ENCODE measurements at regions not wholly inside any gene's neighbourhood (a gene's known extent, or its start where the extent isn't known, plus 50 kb on each side); places are given as distances from the start of the nearest gene placed in this dataset.

DNA sequence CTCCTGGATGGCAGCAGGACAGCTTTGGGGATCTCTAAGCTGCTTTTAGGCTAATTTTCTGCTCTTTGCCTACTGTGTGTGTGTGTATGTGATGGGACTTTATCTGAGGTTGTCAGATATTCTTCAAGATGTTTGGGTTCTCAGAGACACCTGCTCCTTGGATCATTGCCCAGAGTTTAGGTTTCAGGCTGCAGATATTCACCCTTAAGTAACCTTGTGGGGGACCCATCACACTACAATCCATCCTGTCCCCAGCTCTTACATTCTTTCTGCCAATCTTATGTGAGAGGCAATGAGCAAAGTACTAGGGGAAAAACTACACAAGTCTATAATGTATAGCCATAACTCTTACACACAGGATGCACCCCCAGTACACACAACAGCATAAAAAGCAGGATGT, 263.0 kb upstream of the ZWINT start:
- H3K27me3 ChIP-seq (ENCODE audit: control insufficient read depth, insufficient read depth, low read length), result no peaks in the 10 kb centered on the region
- no peak overlapping the region for H3K27ac ChIP-seq (ENCODE audit: low read depth, low read length)
- ChIA-PET POLR2A (no interaction called here), CTCF (no interaction called here)
- no peak overlapping the region for H3K4me3 ChIP-seq (ENCODE audit: low read depth, low read length)
- DNase-seq (ENCODE audit: low read depth, low spot score), result no peak
- H3K9me3 ChIP-seq (ENCODE audit: control insufficient read depth, insufficient read depth, low read length), result peaks cover 7% of the 10 kb centered on the region; the same call in 1 of the 2 replicates
- TF ChIP-seq, protein P1, sequence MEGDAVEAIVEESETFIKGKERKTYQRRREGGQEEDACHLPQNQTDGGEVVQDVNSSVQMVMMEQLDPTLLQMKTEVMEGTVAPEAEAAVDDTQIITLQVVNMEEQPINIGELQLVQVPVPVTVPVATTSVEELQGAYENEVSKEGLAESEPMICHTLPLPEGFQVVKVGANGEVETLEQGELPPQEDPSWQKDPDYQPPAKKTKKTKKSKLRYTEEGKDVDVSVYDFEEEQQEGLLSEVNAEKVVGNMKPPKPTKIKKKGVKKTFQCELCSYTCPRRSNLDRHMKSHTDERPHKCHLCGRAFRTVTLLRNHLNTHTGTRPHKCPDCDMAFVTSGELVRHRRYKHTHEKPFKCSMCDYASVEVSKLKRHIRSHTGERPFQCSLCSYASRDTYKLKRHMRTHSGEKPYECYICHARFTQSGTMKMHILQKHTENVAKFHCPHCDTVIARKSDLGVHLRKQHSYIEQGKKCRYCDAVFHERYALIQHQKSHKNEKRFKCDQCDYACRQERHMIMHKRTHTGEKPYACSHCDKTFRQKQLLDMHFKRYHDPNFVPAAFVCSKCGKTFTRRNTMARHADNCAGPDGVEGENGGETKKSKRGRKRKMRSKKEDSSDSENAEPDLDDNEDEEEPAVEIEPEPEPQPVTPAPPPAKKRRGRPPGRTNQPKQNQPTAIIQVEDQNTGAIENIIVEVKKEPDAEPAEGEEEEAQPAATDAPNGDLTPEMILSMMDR (IDR thresholded peaks at IDR 0.05; ENCODE audit: low read depth, low read length), result no peak

DNA sequence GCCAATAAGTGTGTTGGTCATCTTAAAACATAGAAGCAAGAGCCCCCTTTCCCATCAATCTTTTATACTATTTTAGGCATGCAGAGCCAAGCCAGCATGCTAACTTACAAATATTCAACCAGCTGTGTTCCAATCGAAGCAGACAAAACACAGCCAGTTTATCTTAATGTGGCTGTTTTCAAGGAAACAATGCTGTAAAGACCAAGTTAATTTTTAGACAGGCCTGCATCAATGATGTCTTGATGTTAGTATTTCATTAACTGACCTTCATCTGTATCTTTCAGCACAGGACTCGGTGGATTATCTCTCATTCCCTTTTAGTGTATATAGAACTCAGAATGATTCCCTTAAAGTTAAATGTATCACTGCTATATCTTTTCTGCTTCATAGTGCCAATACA, 262.0 kb upstream of the ZWINT start:
- Histone ChIP-seq H3K27me3 (ENCODE audit: control insufficient read depth, insufficient read depth, low read length) (no peaks in the 10 kb centered on the region), H3K27ac (ENCODE audit: low read depth, low read length) (no peak overlapping the region), H3K9me3 (ENCODE audit: control insufficient read depth, insufficient read depth, low read length) (peaks cover 4% of the 10 kb centered on the region; the same call in 1 of the 2 replicates), H3K4me3 (ENCODE audit: low read depth, low read length) (no peak overlapping the region)
- CTCF ChIA-PET, result no interaction called here
- no peak for DNase-seq (ENCODE audit: low read depth, low spot score)
- TF ChIP-seq, protein P1 (IDR thresholded peaks at IDR 0.05; ENCODE audit: low read depth, low read length), result no peak
- POLR2A ChIA-PET, result no interaction called here

DNA sequence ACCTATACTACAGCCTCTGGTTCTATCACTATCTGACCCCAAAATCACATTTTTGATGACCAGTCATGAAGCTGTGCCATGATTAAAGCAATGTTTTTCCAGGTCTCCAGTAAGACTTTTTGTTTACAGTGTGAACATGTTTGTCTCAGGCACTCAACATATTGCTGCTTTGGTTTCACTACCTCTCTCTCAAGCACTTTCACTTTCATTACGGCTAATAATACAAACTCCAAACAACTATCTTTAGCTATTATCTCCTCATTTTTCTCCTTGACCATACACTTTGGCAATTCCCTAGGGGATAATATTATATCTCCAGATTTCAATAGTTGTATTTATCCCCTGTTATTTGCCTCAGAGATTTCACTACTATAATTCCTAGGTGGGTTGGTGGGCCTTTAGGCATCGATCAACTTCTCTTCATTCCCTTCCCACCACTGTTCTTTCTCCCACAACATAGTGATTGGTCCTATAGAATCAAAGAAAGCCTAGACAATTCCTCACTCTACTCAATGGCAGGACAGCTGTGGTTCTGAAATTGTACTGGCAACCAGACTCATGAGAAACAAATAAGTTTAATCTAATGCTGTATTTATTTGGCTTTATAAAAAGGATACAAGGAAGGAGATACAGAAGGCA, 261.4 kb upstream of the ZWINT start:
- Histone ChIP-seq H3K4me3 (ENCODE audit: low read depth, low read length) (no peak overlapping the region), H3K27me3 (ENCODE audit: control insufficient read depth, insufficient read depth, low read length) (no peaks in the 10 kb centered on the region), H3K9me3 (ENCODE audit: control insufficient read depth, insufficient read depth, low read length) (peaks cover 4% of the 10 kb centered on the region; the same call in 1 of the 2 replicates), H3K27ac (ENCODE audit: low read depth, low read length) (no peak overlapping the region)
- POLR2A ChIA-PET, result no interaction called here
- CTCF ChIA-PET, result no interaction called here
- TF ChIP-seq, protein P1 (IDR thresholded peaks at IDR 0.05; ENCODE audit: low read depth, low read length), result no peak
- no peak for DNase-seq (ENCODE audit: low read depth, low spot score)

DNA sequence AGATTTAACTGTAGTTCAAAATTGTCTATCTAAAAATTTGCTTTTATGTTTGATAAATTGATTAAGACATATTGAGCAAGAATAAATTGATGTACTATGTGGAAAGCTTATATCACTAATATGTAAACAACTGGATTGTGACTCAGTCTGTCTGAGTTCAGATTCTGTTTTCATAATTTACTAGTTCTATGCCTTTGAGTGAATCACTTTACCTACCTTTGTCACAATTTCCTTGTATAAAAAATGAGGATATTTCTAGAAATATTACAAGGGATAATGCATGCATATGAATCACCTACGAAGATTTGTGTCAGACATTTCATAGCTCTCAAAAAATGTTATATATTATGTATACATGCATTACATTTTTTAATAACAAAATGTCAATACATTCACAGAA, 245.1 kb upstream of the ZWINT start:
- TF ChIP-seq, protein P1 (IDR thresholded peaks at IDR 0.05; ENCODE audit: low read depth, low read length), result no peak
- POLR2A ChIA-PET, result no interaction called here
- DNase-seq (ENCODE audit: low read depth, low spot score), result no peak
- Histone ChIP-seq H3K27me3 (ENCODE audit: control insufficient read depth, insufficient read depth, low read length) (no peaks in the 10 kb centered on the region), H3K4me3 (ENCODE audit: low read depth, low read length) (no peak overlapping the region), H3K9me3 (ENCODE audit: control insufficient read depth, insufficient read depth, low read length) (peaks cover 6% of the 10 kb centered on the region), H3K27ac (ENCODE audit: low read depth, low read length) (no peak overlapping the region)
- CTCF ChIA-PET, result no interaction called here

DNA sequence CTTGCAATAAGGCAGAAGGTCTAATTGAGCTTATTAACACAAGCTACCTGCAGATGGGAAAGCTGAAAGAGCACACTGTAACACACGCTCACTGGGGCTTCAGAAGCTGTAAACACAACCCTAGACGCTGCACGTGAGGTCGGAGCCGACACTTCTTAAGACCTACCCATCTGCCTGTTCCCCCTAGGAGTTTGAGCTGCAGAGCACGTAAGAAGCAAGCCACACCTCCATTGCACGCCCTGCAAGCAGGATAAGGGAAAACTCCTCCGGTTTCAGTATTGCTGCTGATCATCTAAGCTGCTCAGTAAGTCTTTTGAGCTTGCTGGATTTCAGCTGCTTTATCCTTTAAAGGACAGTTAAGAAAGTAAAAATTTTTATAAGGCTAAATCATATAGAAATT, 244.0 kb upstream of the ZWINT start:
- ChIA-PET POLR2A (no interaction called here), CTCF (no interaction called here)
- Histone ChIP-seq H3K4me3 (ENCODE audit: low read depth, low read length) (no peak overlapping the region), H3K27ac (ENCODE audit: low read depth, low read length) (no peak overlapping the region), H3K9me3 (ENCODE audit: control insufficient read depth, insufficient read depth, low read length) (peaks cover 9% of the 10 kb centered on the region), H3K27me3 (ENCODE audit: control insufficient read depth, insufficient read depth, low read length) (no peaks in the 10 kb centered on the region)
- no peak for DNase-seq (ENCODE audit: low read depth, low spot score)
- TF ChIP-seq, protein P1 (IDR thresholded peaks at IDR 0.05; ENCODE audit: low read depth, low read length), result no peak

Data from AG04450 (cell line).